DMS114 treated with DMSO at 0.1 percent for 48 hours (cell line): ENCODE measurements at regions not wholly inside any gene's neighbourhood (a gene's known extent, or its start where the extent isn't known, plus 50 kb on each side); places are given as distances from the start of the nearest gene placed in this dataset.

Experiments
- DNase-seq: peaks from one replicate; lab custom pipeline; 2025; ENCODE audit not compliant: unreplicated experiment; lab: John Stamatoyannopoulos, UW

DNA sequence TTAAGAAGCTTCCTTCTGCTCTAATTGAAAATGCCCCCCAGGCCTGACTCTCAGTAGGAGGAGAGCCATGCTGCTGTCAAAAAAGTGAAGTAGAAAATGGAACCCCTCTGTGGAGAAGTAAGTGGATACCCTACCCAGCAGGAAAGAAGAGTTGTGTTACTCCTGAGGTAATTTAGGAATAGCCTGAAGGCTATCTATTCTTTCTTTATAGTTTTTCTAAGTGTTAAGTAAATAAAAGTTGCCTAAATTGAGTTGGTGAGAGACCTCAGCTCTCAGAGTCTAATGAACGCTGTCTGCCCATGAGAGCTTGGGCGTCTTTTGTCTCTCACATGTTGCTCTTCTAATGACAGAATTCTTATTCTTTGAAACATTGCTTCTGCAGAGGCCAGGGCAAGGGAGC is 116.2 kb downstream of the NSUN3 start:
- DNase-seq: no peak

GRCh38 chr3:94183551-94183950 is 120.7 kb downstream of the NSUN3 start:
- no peak for DNase-seq

DNA sequence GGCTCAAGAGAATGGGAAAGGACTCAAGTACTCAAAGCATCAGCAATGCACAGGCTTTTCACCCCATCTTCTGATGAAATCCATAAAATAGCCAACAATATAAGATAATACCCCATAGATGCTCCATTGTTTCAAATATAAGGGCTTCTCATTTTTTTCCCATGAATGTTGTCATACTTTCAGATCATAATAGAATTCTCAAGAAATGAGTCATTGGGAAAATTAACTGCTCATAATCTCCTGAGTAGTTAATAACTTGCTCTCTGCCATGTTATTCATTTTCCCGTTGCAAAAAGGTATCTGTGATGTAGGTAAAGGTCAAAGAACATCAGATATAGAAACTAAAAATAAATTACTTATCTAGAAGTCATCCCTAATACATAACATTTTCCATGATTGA is 121.9 kb downstream of the NSUN3 start:
- no peak for DNase-seq

GRCh38 chr3:94185753-94186152 is 122.9 kb downstream of the NSUN3 start:
- DNase-seq: no peak

GRCh38 chr3:94187697-94188096 is 124.8 kb downstream of the NSUN3 start:
- DNase-seq: no peak

- no peak for DNase-seq
These were observed 132.5 kb downstream of the NSUN3 start for GRCh38 chr3:94195381-94195780.

DNA sequence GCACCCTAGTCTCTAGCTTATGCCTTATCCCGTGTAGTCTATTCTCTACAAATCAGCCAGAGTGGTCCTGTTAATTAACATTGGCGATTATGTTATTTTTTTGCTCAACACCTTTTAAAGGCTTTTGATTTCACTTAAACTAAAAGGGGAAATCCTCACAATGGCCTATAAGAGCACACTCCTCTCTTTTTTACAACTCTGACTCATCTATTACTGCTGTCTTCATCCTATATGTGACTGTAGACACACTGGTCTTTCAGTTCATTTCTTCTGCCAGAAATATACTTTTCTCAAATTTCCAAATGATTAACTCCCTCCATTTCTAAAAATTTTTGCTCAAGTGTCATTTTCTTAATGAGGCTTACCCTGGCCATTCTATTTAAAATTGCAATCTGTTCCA is 143.4 kb downstream of the NSUN3 start:
- no peak for DNase-seq

GRCh38 chr3:94210256-94210655 is 147.4 kb downstream of the NSUN3 start:
- DNase-seq: no peak

DNA sequence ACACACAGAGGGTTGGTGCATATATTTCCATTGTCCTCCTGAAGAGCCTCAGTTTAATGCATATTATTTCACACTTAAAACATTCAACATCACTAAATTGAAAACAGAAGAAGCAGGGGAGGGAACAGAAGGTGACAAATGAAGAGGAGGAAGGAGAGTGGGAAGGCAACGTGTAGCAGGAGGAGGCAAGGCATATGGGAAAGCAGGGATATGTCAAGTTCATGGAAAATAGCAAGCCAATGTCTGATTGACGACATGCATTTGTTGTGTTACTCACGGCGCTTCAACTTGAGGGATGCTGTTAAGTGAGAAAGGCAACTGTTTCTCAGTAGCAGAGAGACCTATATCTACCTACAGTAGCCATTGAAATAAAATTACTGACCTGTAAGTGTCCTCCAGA is 154.5 kb downstream of the NSUN3 start:
- no peak for DNase-seq

DNA sequence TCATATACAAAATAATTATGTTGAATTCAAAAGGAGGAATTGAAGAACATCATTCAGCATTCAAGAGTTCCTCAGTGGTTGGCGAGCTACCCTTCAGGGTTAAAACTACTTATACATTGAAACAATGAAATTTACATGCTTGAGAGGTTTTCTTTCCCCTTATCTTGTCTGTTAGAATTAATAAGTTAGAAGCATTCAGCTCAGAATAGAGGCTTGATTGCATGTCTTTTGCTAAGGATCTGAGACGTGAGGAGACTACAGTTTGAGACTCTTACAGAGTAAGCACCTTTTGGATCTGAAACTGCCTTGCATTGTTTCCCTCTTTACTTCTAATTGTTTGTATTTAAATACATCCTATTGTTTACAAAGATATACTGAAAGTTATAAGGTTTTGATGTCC is 157.6 kb downstream of the NSUN3 start:
- no peak for DNase-seq

- DNase-seq: no peak
These were observed 159.0 kb downstream of the NSUN3 start for GRCh38 chr3:94221829-94222228.

DNA sequence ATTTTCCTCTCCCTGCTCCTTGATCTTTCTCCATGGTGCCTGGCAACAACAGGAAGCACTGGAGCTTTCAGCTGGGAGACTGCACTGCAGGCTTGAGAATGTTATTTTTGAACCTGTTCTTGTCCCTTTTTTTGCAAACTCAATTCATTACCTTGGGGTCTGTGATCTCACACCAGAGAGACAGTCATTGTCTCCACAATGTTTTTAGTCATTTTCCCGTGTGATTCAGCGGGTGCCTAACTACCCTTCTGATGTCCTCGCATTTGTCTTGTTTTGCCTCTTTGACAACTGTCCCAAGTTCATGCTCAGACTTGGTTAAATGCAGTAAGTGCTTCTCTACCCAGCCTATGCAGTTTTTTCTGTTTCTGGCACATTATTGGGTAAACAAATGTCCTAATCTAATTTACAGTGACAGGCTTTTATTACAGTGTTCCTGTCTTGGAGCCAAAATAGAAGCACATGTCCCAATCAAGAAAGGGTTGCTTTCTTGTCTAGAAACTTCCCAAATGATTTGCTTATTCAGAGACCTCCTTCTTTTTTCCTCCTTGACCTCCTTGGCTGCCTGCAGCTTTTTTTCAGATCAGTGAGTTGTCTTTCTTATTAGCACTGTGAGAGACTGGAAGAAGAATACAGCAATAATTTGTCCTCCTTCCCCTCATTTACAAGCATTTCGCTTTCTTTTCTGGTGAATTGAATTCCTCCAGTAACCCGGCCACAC is 162.4 kb downstream of the NSUN3 start:
- DNase-seq: no peak

- DNase-seq: no peak
These were observed 163.2 kb downstream of the NSUN3 start for GRCh38 chr3:94226078-94226477.

- no peak for DNase-seq
These were observed 170.1 kb downstream of the NSUN3 start for GRCh38 chr3:94232921-94233320.

GRCh38 chr3:94234177-94234788 is 171.4 kb downstream of the NSUN3 start:
- DNase-seq: peak; percentile 8

DNA sequence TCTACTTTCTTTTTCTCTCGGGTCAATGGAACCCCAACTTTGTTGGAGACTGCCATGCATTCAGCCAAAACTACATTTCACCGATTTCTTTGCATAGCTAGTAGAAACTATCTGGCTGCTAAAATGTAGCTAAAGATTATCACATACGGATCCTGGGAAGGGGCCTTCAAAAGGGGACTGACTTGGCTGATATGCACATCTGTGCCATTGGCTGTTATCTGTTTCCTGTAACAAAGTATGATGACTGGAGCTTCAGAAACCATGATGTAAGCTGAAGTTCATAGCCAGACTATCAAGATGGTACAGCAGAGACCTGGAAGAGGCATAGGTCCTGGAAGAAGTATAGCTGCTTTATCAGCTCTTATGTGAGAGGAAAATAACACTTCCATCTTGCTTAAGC is 179.1 kb downstream of the NSUN3 start:
- DNase-seq: no peak

GRCh38 chr3:94246171-94246570 is 183.3 kb downstream of the NSUN3 start:
- DNase-seq: no peak

- no peak for DNase-seq
These were observed 185.2 kb downstream of the NSUN3 start for GRCh38 chr3:94248042-94248441.

DNA sequence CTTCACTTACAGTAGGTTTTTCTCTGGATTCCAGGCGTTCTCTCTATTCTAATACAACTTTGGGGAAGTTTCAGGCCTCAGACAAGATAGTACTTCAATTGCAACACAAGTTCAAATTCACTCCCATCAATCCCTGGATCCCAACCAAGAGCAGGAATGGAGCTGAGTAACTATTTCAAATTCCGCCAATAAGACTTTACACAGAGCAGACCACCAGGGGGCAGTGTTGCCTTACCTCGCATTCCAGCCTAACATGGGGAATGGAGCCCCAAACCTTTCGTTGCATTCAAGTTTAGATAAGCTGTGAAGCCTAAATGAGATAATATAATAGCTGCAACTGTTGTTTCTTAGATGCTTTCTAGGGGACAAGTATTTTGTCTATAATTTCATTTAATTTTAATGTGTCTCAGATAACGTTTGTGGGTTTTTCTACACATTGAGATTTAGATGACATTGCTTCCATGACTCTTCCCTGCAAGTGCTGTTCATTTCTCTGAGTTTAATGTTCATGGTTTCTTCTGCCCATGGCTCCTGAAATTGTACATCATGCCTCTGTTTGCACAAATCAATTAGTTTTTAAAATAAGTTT is 186.7 kb downstream of the NSUN3 start:
- peak; percentile 6 for DNase-seq

GRCh38 chr3:94251566-94251965 is 188.7 kb downstream of the NSUN3 start:
- DNase-seq: no peak

- no peak for DNase-seq
These were observed 189.5 kb downstream of the NSUN3 start for GRCh38 chr3:94252316-94252715.
